ENCODE measurements at regions not wholly inside any gene's neighbourhood (a gene's known extent, or its start where the extent isn't known, plus 50 kb on each side); places are given as distances from the start of the nearest gene placed in this dataset.
A peak's percentile ranks its signal among the peaks of the same experiment; 100 is the strongest.

- Histone ChIP-seq H3K27ac (no peak overlapping the region), H3K4me3 (no peak overlapping the region)
Measured at GRCh38 chr12:116656306-116656705, 81.6 kb downstream of the SPRING1 start.

GRCh38 chr12:116654226-116654743, 83.6 kb downstream of the SPRING1 start:
- H3K4me3 ChIP-seq: no peak overlapping the region

GRCh38 chr12:116651089-116651488, 86.8 kb downstream of the SPRING1 start:
- Histone ChIP-seq H3K4me3 (no peak overlapping the region), H3K27ac (no peak overlapping the region)

More at GRCh38 chr12:116654226-116654743, 83.6 kb downstream of the SPRING1 start:
- H3K27ac ChIP-seq: no peak overlapping the region

- H3K4me3 ChIP-seq: no peak overlapping the region
- no peak overlapping the region for H3K27ac ChIP-seq
Measured at GRCh38 chr12:116650585-116651087, 87.2 kb downstream of the SPRING1 start.

- Histone ChIP-seq H3K27ac (no peak overlapping the region), H3K4me3 (no peak overlapping the region)
Measured at GRCh38 chr12:116650062-116650461, 87.8 kb downstream of the SPRING1 start.

GRCh38 chr12:116647813-116648212, 88.6 kb downstream of the MAP1LC3B2 start:
- no peak overlapping the region for H3K4me3 ChIP-seq
- no peak overlapping the region for H3K27ac ChIP-seq

GRCh38 chr12:116646901-116647300, 87.7 kb downstream of the MAP1LC3B2 start:
- H3K4me3 ChIP-seq: no peak overlapping the region
- no peak overlapping the region for H3K27ac ChIP-seq

- H3K27ac ChIP-seq: no peak overlapping the region
- no peak overlapping the region for H3K4me3 ChIP-seq
Measured at GRCh38 chr12:116644806-116645205, 85.6 kb downstream of the MAP1LC3B2 start.

GRCh38 chr12:116642683-116643082, 83.5 kb downstream of the MAP1LC3B2 start:
- Histone ChIP-seq H3K27ac (no peak overlapping the region), H3K4me3 (no peak overlapping the region)

GRCh38 chr12:116642106-116642505, 82.9 kb downstream of the MAP1LC3B2 start:
- Histone ChIP-seq H3K27ac (no peak overlapping the region), H3K4me3 (no peak overlapping the region)

GRCh38 chr12:116640281-116640680, 81.1 kb downstream of the MAP1LC3B2 start:
- Histone ChIP-seq H3K4me3 (no peak overlapping the region), H3K27ac (no peak overlapping the region)

GRCh38 chr12:116639765-116640164, 80.6 kb downstream of the MAP1LC3B2 start:
- Histone ChIP-seq H3K27ac (no peak overlapping the region), H3K4me3 (no peak overlapping the region)

- H3K27ac ChIP-seq: no peak overlapping the region
- H3K4me3 ChIP-seq: no peak overlapping the region
Measured at GRCh38 chr12:116638376-116638775, 79.2 kb downstream of the MAP1LC3B2 start.

GRCh38 chr12:116637589-116638150, 78.5 kb downstream of the MAP1LC3B2 start:
- H3K4me3 ChIP-seq: no peak overlapping the region
- no peak overlapping the region for H3K27ac ChIP-seq

GRCh38 chr12:116636608-116637519, 77.7 kb downstream of the MAP1LC3B2 start:
- peak overlapping the region in 1 of 21 experiments; percentile 3 for H3K27ac ChIP-seq

GRCh38 chr12:116635487-116635886, 76.3 kb downstream of the MAP1LC3B2 start:
- no peak overlapping the region for H3K4me3 ChIP-seq

More at GRCh38 chr12:116636608-116637519, 77.7 kb downstream of the MAP1LC3B2 start:
- H3K4me3 ChIP-seq: no peak overlapping the region

GRCh38 chr12:116633476-116633875, 74.3 kb downstream of the MAP1LC3B2 start:
- H3K27ac ChIP-seq: no peak overlapping the region
- no peak overlapping the region for H3K4me3 ChIP-seq

More at GRCh38 chr12:116635487-116635886, 76.3 kb downstream of the MAP1LC3B2 start:
- no peak overlapping the region for H3K27ac ChIP-seq

- H3K4me3 ChIP-seq: no peak overlapping the region
- no peak overlapping the region for H3K27ac ChIP-seq
Measured at GRCh38 chr12:116631619-116632018, 72.4 kb downstream of the MAP1LC3B2 start.

GRCh38 chr12:116630762-116631161, 71.6 kb downstream of the MAP1LC3B2 start:
- no peak overlapping the region for H3K4me3 ChIP-seq
- no peak overlapping the region for H3K27ac ChIP-seq

GRCh38 chr12:116629480-116629879, 70.3 kb downstream of the MAP1LC3B2 start:
- H3K27ac ChIP-seq: no peak overlapping the region
- no peak overlapping the region for H3K4me3 ChIP-seq

- Histone ChIP-seq H3K4me3 (no peak overlapping the region), H3K27ac (no peak overlapping the region)
Measured at GRCh38 chr12:116628989-116629388, 69.8 kb downstream of the MAP1LC3B2 start.

Data from skin epidermis (tissue), 12 donors.